ENCODE measurements at regions not wholly inside any gene's neighbourhood (a gene's known extent, or its start where the extent isn't known, plus 50 kb on each side); places are given as distances from the start of the nearest gene placed in this dataset.

DNA sequence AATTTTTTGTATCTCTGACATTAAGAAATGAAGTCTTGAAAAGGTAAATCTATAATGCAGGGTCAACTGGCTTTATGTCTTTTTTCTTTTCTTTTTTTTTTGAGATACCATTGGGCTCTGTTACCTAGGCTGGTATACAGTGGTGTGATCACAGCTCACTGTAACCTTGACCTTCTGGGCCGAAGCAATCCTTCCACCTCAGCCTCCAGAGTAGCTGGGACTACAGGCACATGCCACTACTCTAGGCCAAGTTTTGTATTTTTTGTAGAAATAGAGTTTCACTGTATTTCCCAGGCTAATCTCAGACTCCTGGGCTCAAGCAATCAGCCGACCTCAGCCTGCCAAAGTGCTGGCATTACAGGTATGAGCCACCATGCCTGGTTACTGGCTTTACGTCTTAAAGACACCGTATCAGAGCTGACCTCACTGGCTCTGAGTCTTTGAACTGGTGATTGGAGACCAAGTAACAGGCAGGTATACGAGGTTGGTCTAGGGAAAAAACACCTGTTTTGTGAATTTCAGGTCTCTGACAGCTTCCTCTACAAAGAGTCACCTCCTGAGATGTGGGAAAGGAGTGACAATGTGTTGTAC is 70.4 kb upstream of the GPBP1 start:
- no peak overlapping the region for H3K4me3 ChIP-seq
- no peaks in the 10 kb centered on the region for H3K9me3 ChIP-seq
- H3K36me3 ChIP-seq = no peaks in the 10 kb centered on the region
- H3K27me3 ChIP-seq = no peaks in the 10 kb centered on the region
- DNase-seq = no peak

DNA sequence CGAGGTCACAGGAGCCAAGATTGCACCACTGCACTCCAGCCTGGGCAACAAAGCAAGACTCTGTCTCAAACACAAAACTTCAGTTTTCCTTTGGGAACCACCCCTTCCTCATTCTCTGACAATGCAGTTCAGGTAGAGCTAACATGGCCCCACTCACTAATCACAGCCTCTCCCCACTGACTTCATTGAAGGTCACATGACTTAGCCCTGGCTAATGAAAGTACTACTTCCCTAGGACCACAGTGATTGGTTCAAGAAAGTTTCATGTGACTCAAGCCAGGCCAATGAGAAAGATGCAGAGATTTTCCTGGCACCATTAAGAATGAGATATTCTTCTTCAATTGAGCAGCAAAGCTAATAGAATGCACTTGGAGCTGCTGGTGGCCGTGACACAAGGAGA is 67.2 kb upstream of the GPBP1 start:
- Histone ChIP-seq H3K9me3 (no peaks in the 10 kb centered on the region), H3K4me3 (no peak overlapping the region), H3K36me3 (no peaks in the 10 kb centered on the region), H3K27me3 (no peaks in the 10 kb centered on the region)
- DNase-seq = no peak

DNA sequence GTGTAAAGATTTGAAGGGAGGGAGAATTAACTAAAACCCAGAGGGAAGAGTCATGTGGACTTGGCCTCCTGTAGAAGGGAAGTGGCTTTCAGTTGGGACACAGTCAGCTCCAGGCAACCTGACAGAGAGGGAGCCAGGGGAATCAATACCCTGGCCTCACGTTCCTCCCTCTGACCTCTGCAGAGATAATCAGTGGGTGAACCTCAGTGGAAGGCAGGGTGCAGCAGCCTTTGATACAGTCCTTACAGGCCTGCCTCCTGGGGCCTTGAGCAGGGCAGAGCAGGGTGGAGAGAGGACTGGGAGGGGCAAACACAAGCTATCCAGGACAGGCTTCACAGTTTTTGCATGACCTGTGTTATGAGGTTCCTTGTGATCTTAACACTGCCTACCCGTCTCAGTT is 61.9 kb upstream of the GPBP1 start:
- no peak for DNase-seq
- no peaks in the 10 kb centered on the region for H3K9me3 ChIP-seq
- H3K27me3 ChIP-seq = no peaks in the 10 kb centered on the region
- H3K4me3 ChIP-seq = no peak overlapping the region
- no peaks in the 10 kb centered on the region for H3K36me3 ChIP-seq

DNA sequence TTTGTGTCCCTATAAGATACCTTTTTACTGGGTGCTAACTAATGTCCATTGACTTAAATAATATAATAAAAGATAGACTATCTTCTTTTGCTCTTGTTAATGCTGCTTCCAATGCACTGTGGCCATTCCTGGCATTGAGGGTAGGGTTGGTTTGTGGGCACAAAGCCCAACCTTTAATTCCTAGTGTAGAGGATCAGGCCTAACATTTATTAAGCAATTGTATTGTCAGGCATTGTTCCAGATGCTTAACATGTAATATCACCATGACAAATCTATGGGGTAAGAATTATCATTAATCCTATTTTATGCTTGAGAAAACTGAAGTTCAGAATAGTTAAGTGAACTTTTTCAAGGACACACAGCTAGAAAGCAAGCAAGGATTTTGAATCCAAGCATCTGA is 60.4 kb upstream of the GPBP1 start:
- DNase-seq = no peak
- no peaks in the 10 kb centered on the region for H3K9me3 ChIP-seq
- H3K36me3 ChIP-seq = no peaks in the 10 kb centered on the region
- H3K27me3 ChIP-seq = no peaks in the 10 kb centered on the region
- H3K4me3 ChIP-seq = no peak overlapping the region

DNA sequence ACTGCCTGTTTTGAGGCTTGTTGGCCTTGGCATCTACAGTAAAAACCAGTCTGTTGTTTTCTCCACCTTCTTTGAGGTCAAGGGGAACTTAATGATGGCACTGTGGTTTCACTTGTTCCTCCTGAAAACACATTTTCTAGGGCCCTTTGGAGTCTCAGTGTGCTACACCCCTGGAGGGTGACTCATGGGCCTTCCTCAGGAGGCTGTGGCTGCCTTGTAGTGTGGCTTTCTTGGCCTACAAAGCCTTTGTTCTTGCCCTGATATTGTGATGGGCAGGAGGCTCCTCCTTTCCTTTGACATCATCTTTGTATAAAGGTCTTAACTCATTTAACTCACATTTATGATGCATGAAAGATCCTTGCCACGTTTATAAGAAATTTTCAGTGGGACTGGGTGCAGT is 56.3 kb upstream of the GPBP1 start:
- no peaks in the 10 kb centered on the region for H3K36me3 ChIP-seq
- DNase-seq = no peak
- no peaks in the 10 kb centered on the region for H3K9me3 ChIP-seq

DNA sequence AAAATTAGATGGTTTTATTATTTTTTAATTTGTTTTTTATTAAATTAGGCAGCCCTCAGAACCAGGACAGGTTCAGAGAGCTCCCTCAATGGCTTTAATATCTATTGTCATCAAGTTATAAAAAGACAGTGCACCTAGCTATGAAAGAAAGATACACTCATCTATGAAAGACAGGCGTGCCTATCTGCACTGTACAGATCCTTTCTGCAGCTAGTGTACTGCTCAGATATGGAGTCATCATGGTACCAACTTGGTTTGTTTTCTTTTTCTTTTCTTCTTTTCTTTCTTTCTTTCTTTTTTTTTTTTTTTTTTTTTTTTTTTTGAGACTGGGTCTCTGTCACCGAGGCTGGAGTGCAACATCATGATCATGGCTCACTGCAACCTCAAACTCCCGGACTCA is 54.8 kb upstream of the GPBP1 start:
- no peak for DNase-seq
- Histone ChIP-seq H3K36me3 (no peaks in the 10 kb centered on the region), H3K9me3 (0 out of 2 replicates have a peak, but pooled peaks cover 2% of the 10 kb centered on the region), H3K27me3 (no peaks in the 10 kb centered on the region), H3K4me3 (no peak overlapping the region)

More for the DNA sequence above, 56.3 kb upstream of the GPBP1 start:
- no peaks in the 10 kb centered on the region for H3K27me3 ChIP-seq
- no peak overlapping the region for H3K4me3 ChIP-seq

DNA sequence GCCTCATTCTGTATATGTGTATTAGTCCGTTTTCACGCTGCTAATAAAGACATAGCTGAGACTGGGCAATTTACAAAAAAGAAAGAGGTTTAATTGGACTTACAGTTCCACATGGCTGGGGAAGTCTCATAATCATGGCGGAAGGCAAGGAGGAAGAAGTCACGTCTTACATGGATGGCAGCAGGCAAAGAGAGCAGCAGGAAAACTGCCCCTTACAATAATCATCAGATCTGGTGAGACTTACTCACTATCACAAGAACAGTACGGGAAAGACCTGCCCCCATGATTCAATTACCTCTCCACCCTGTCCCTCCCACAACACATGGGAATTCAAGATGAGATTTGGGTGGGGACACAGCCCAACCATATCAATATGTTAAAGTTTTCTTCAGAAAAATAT is 49.8 kb upstream of the GPBP1 start:
- Histone ChIP-seq H3K9me3 (0 out of 2 replicates have a peak, but pooled peaks cover 2% of the 10 kb centered on the region), H3K4me3 (no peak overlapping the region), H3K27me3 (no peaks in the 10 kb centered on the region), H3K36me3 (no peaks in the 10 kb centered on the region)
- DNase-seq = no peak
